Cardiac fibroblast (primary cell): ENCODE measurements at regions not wholly inside any gene's neighbourhood (a gene's known extent, or its start where the extent isn't known, plus 50 kb on each side); places are given as distances from the start of the nearest gene placed in this dataset.

Experiments used
- DNase-seq, 2 donors: peaks; one replicate each; pipeline versions ENCODE4 v3.0.0 to v3.0.0-alpha.2; 2010; ENCODE audit warnings: low read depth in 2 of 2
- H3K4me3 ChIP-seq, 2 donors: replicated peaks in 1 of 2; 1 replicate in 1 of 2; 2 replicates in 1 of 2; pipeline ENCODE4 v1.5.1; 2011; ENCODE audit warnings: low read depth in 2 of 2, low read length in 2 of 2, mild to moderate bottlenecking in 2 of 2, moderate library complexity in 1 of 2
- TF ChIP-seq, protein P1 (sequence below): IDR thresholded peaks from one replicate; pipeline ENCODE4 v1.5.1; 2011; ENCODE audit warnings: low read depth, mild to moderate bottlenecking, low read length, inconsistent platforms

DNA sequence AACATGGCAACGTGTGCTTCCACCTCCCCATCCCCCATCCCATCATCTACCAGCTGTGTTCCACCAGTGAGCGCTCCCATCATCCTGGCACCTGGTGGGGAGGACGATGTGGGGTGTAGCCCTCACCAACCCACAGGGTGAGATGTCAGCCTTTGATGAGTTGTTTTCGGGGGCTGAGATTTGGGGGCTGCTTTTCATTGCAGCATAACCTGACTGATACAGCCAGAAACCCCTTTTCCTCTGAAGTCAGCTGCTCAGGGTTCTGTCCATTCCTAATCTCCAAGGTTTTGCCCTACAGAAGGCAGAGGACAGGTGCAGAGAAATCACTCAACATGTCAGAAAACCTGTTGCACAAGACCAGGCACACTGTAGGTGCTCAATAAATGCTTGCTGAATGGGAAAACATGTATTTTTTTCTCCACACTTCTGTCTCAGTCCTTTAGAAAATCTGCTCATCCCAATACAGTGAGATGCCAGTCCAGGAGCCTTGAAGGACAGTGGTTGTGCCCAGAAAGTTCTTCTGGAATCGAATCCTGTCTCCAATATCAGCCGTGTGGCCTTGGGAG, 239.8 kb downstream of the RBM19 start:
- TF ChIP-seq, protein P1, sequence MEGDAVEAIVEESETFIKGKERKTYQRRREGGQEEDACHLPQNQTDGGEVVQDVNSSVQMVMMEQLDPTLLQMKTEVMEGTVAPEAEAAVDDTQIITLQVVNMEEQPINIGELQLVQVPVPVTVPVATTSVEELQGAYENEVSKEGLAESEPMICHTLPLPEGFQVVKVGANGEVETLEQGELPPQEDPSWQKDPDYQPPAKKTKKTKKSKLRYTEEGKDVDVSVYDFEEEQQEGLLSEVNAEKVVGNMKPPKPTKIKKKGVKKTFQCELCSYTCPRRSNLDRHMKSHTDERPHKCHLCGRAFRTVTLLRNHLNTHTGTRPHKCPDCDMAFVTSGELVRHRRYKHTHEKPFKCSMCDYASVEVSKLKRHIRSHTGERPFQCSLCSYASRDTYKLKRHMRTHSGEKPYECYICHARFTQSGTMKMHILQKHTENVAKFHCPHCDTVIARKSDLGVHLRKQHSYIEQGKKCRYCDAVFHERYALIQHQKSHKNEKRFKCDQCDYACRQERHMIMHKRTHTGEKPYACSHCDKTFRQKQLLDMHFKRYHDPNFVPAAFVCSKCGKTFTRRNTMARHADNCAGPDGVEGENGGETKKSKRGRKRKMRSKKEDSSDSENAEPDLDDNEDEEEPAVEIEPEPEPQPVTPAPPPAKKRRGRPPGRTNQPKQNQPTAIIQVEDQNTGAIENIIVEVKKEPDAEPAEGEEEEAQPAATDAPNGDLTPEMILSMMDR, result no peak
- DNase-seq, result no peak
- no peak overlapping the region for H3K4me3 ChIP-seq

DNA sequence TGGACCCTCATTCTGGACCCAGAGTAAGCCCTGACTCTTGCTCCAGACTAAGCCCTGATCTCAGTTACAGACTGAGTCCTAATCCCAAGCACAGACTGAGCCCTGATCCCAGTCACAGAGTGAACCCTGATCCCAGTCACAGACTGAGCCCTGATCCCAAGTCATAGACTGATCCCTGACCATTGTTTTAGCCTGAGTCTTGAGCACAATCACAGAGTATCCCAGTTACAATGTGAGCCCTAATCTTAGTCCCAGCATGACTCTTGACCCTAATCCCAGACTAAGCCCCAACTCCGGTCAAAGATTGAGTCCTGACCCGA, 240.6 kb downstream of the RBM19 start:
- no peak for DNase-seq
- TF ChIP-seq, protein P1, result no peak
- H3K4me3 ChIP-seq, result no peak overlapping the region

DNA sequence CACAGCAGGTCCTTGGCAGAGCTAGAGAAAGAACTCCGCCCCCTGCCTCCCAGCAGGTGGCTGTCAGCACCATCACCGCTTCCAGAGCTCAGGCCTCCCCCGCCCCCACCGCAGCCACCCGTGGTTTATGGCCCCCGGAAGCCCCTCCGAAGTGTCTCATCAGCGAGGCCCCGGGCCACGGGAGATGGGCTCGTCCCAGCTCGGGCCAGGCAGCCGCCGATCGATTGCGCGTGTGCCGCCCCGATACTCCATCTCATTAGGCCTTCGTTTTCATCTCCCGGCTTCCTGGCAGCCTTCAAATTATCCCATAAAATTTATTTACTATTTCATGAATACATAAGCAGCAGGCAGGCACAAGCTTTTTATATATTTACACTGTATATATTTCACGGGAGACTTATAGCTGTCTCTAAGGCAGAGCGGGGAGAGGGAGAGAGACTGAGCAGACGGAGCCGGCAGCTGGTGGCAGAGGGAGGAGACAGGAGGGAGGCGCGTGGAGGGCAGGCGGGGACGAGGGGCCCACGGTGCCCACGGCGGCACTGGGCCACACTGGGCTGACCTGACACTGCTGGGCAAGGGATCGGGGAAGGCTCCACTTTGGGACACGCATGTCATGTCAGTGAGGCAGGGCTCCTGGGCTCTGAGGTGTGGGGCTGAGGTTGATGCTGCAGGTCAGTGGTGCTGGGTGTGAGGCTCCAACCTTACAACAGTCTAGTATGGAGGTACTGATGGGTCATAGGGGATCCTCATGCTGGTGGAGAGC, 241.2 kb downstream of the RBM19 start:
- TF ChIP-seq, protein P1, result no peak
- H3K4me3 ChIP-seq, result no peak overlapping the region
- no peak for DNase-seq

DNA sequence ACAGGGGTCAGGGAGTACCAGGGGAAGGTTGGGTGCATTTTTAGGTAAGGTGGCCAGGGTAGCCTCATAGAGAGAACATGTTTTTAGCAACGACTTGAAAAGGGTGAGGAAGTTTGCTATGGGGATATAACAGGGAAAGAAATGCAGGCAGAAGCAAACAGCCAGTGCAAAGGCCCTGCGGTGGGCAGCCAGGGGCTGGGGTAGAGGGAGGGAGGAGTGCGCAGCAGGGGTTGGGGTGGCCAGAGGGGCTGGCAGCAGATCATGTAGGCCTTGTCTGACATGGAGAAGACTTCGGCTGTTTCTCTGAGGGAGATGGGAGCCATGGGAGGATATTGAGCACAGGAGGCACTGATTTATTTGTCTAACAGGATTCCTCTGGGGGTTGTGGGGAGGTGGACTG, 242.5 kb downstream of the RBM19 start:
- TF ChIP-seq, protein P1, result no peak
- DNase-seq, result no peak
- H3K4me3 ChIP-seq, result no peak overlapping the region

DNA sequence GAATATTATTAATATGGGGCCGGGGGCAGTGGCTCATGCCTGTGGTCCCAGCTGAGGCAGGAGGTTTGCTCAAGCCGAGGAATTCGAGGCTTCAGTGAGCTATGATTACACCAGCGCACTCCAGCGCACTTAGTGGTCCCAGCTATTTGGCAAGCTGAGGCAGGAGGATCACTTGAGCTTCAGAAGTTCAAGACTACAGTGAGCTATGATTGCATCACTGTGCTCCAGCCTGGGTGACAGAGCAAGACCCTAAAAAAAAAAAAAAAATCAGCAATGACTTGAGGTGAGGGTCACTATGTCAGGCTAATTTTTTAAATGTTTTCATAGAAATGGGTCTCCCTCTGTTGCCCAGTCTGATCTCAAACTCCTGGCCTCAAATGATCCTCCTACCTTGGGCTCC, 243.4 kb downstream of the RBM19 start:
- TF ChIP-seq, protein P1, result no peak
- no peak overlapping the region for H3K4me3 ChIP-seq
- DNase-seq, result no peak

DNA sequence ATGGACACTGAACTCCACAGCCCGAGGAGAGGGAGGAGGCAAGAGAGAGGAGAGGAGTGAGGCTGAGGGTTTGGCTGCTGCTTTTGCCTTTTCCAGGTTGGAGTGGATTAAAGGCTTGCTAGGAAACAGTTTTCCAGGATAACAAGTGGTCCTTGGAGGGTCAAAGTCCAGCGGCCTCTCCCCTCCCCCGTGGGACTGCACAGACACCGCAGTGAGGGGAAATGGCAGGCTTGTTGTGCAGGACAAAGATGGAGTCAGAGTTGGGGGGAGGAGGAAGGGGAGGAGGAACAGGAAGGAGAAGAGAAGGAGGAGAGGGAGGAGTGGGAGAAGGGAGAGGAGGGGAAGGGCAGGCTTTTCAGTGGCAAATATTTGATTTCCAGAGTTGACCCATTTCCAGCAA, 245.5 kb downstream of the RBM19 start:
- TF ChIP-seq, protein P1, result no peak
- no peak for DNase-seq
- no peak overlapping the region for H3K4me3 ChIP-seq
